NCI-H2107 (cell line): ENCODE measurements at regions not wholly inside any gene's neighbourhood (a gene's known extent, or its start where the extent isn't known, plus 50 kb on each side); places are given as distances from the start of the nearest gene placed in this dataset.
"Not testable (repeated sequence)": the region's sequence is repeated elsewhere in the genome, so short reads cannot be mapped to it uniquely, and the experiment has no call there.

ENCODE experiments used
- DNase-seq: peaks from one replicate; lab custom pipeline; 2025; lab: John Stamatoyannopoulos, UW

GRCh38 chr6:9708600-9708999, 706.3 kb downstream of the TFAP2A start:
- no peak for DNase-seq

GRCh38 chr6:9704989-9705388, 709.9 kb downstream of the TFAP2A start:
- DNase-seq, result no peak

GRCh38 chr6:9702914-9703313, 712.0 kb downstream of the TFAP2A start:
- DNase-seq, result no peak

GRCh38 chr6:9699888-9700287, 715.0 kb downstream of the TFAP2A start:
- no peak for DNase-seq

- no peak for DNase-seq
These were observed 717.5 kb downstream of the TFAP2A start for GRCh38 chr6:9697263-9697931.

GRCh38 chr6:9690388-9690787, 724.5 kb downstream of the TFAP2A start:
- no peak for DNase-seq

GRCh38 chr6:9680727-9681126, 734.1 kb downstream of the TFAP2A start:
- not testable (repeated sequence) for DNase-seq

GRCh38 chr6:9675122-9675521, 739.8 kb downstream of the TFAP2A start:
- DNase-seq, result no peak

GRCh38 chr6:9659848-9660247, 755.0 kb downstream of the TFAP2A start:
- DNase-seq, result no peak

- no peak for DNase-seq
These were observed 756.9 kb downstream of the TFAP2A start for GRCh38 chr6:9657994-9658393.

GRCh38 chr6:9647599-9647998, 767.3 kb downstream of the TFAP2A start:
- no peak for DNase-seq

- no peak for DNase-seq
These were observed 767.8 kb downstream of the TFAP2A start for GRCh38 chr6:9647071-9647445.

GRCh38 chr6:9646342-9647070, 768.4 kb downstream of the TFAP2A start:
- no peak for DNase-seq

GRCh38 chr6:9638861-9639260, 776.0 kb downstream of the TFAP2A start:
- DNase-seq, result no peak

- no peak for DNase-seq
These were observed 780.1 kb downstream of the TFAP2A start for GRCh38 chr6:9634776-9635175.

- DNase-seq, result no peak
These were observed 782.8 kb downstream of the TFAP2A start for GRCh38 chr6:9632026-9632425.

- DNase-seq, result no peak
These were observed 786.1 kb downstream of the TFAP2A start for GRCh38 chr6:9628819-9629218.

- no peak for DNase-seq
These were observed 787.0 kb downstream of the TFAP2A start for GRCh38 chr6:9627916-9628315.

GRCh38 chr6:9623985-9624384, 790.9 kb downstream of the TFAP2A start:
- DNase-seq, result no peak

- no peak for DNase-seq
These were observed 791.5 kb downstream of the TFAP2A start for GRCh38 chr6:9623228-9623832.

- DNase-seq, result no peak
These were observed 793.6 kb downstream of the TFAP2A start for GRCh38 chr6:9621276-9621675.

GRCh38 chr6:9620687-9621086, 794.2 kb downstream of the TFAP2A start:
- no peak for DNase-seq

GRCh38 chr6:9620263-9620662, 794.6 kb downstream of the TFAP2A start:
- DNase-seq, result no peak
